ENCODE measurements at regions not wholly inside any gene's neighbourhood (a gene's known extent, or its start where the extent isn't known, plus 50 kb on each side); places are given as distances from the start of the nearest gene placed in this dataset.

- TF ChIP-seq CTCF (IDR thresholded peaks at IDR 0.05; ENCODE audit: insufficient read depth, low read depth, low read length) (no peak), EZH2 (IDR thresholded peaks at IDR 0.05; ENCODE audit: insufficient read depth, low read length) (no peak)
Observed at GRCh38 chr10:84603971-84604370, 275.6 kb downstream of the CCSER2 start.
